Colonic mucosa (tissue), 4 donors: ENCODE measurements at regions not wholly inside any gene's neighbourhood (a gene's known extent, or its start where the extent isn't known, plus 50 kb on each side); places are given as distances from the start of the nearest gene placed in this dataset.

Experiments used
- DNase-seq: peaks from one replicate; pipeline ENCODE4 v3.0.0-alpha.2; 2020
- H3K27ac ChIP-seq: fragments of 200-600 bp; one replicate; pipeline ENCODE4 v1.8.0; 2021
- H3K27me3 ChIP-seq: fragments of 200-600 bp; one replicate; pipeline ENCODE4 v1.8.0; 2021
- H3K36me3 ChIP-seq: fragments of 200-600 bp; one replicate; pipeline ENCODE4 v1.8.0; 2021
- H3K4me1 ChIP-seq: fragments of 200-600 bp; one replicate; pipeline ENCODE4 v1.8.0; 2021; ENCODE audit warnings: mild to moderate bottlenecking
- H3K4me3 ChIP-seq: fragments of 200-600 bp; one replicate; pipeline ENCODE4 v1.8.0; 2021
- H3K9ac ChIP-seq, 2 donors: one replicate each; pipeline ENCODE4 v1.7.0; 2013; ENCODE audit warnings: control low read depth in 2 of 2, low read depth in 2 of 2, low read length in 2 of 2
- H3K9me3 ChIP-seq: fragments of 200-600 bp; one replicate; pipeline ENCODE4 v1.8.0; 2021
- intact Hi-C: fragments of 100-400 bp; cut with DNase I; formaldehyde crosslinking; loops from one replicate; pipeline ENCODE4 v1.14.1; 2022
- TF ChIP-seq, protein P1 (sequence below): fragments of 200-600 bp; IDR thresholded peaks from one replicate; pipeline ENCODE4 v1.8.0; 2022; ENCODE audit warnings: antibody characterized with exemption, mild to moderate bottlenecking
- donor health status: healthy.
- donor health status: DM: no; HTN: no; CAD: no.
- donor health status: DM: no; HTN: no; CAD: no.

DNA sequence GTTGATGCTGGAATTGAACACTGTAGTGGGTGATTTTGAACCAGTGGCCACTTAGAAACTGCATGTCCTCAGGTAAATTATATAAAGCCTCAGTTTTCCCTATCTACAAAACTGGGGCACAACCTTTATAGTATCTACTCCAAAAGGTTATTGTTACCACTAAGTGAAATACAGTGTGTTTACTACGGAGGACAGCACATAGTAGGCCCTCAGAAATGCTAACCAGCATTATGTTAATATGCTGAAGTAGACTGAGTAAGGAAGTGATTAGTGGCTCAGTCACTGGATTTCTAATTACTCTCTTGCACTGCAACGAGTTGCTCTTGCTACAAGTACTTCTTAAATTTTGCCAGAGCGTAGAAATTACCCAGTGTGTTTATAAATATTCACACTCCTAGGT is 139.5 kb downstream of the HAUS1 start:
- Histone ChIP-seq H3K4me3 (no peak overlapping the region), H3K9ac (no peak overlapping the region), H3K36me3 (no peaks in the 10 kb centered on the region), H3K27ac (no peak overlapping the region), H3K9me3 (no peaks in the 10 kb centered on the region), H3K4me1 (no peaks in the 10 kb centered on the region), H3K27me3 (no peaks in the 10 kb centered on the region)
- DNase-seq: no peak
- intact Hi-C loops: loop anchor here (10.0 kb wide), 1 partner anchor 549 kb away; no protein-coding TSS in a partner anchor
- TF ChIP-seq, protein P1, sequence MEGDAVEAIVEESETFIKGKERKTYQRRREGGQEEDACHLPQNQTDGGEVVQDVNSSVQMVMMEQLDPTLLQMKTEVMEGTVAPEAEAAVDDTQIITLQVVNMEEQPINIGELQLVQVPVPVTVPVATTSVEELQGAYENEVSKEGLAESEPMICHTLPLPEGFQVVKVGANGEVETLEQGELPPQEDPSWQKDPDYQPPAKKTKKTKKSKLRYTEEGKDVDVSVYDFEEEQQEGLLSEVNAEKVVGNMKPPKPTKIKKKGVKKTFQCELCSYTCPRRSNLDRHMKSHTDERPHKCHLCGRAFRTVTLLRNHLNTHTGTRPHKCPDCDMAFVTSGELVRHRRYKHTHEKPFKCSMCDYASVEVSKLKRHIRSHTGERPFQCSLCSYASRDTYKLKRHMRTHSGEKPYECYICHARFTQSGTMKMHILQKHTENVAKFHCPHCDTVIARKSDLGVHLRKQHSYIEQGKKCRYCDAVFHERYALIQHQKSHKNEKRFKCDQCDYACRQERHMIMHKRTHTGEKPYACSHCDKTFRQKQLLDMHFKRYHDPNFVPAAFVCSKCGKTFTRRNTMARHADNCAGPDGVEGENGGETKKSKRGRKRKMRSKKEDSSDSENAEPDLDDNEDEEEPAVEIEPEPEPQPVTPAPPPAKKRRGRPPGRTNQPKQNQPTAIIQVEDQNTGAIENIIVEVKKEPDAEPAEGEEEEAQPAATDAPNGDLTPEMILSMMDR: no peak

DNA sequence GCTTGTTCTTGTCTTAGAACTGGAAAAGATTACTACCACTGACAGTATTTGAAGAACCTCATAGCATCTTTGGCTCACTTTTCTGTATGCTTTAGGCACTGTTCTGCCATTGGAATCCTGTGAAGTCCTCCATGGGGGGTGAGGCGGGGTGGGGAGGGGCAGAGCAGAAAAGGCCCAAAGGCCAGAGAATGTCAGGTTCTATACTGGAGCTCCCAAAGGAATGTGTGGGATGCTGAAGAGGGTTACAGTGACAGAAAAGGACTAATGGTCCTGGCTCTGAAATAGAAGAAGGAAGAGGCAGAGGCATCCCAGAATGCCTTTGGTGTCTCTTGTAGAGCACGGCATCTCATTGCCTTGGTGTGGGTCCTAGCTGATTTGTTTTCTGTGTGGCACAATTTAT is 141.9 kb downstream of the HAUS1 start:
- DNase-seq: no peak
- TF ChIP-seq, protein P1: no peak
- Histone ChIP-seq H3K9me3 (no peaks in the 10 kb centered on the region), H3K27me3 (no peaks in the 10 kb centered on the region), H3K36me3 (no peaks in the 10 kb centered on the region), H3K4me1 (peaks cover 8% of the 10 kb centered on the region), H3K9ac (no peak overlapping the region), H3K4me3 (no peak overlapping the region), H3K27ac (no peak overlapping the region)
- intact Hi-C loops: loop anchor here (10.0 kb wide), 1 partner anchor 551 kb away; no protein-coding TSS in a partner anchor

DNA sequence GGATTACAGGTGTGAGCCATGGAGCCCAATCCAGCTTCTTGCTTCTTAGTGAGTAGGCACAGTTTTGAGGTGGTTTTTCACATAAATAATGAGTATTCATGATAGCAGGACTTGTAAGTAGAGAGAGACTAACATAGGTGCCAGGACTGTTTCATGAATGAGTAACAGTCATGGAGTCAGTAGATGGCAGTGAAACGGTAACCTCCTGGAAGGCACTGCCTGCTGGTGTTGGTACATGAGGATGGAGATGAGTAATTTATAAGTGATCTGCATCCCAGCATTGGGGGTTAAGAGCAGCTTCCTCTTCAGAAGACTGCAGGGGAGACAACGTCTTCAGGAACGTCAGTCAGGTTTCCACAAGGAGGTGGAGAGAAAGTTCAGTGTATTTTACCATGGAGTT is 143.8 kb downstream of the HAUS1 start:
- Histone ChIP-seq H3K36me3 (no peaks in the 10 kb centered on the region), H3K4me1 (peaks cover 9% of the 10 kb centered on the region), H3K4me3 (no peak overlapping the region), H3K27ac (no peak overlapping the region), H3K9me3 (no peaks in the 10 kb centered on the region), H3K27me3 (no peaks in the 10 kb centered on the region), H3K9ac (no peak overlapping the region)
- TF ChIP-seq, protein P1: no peak
- intact Hi-C loops: loop anchor here (10.0 kb wide), 1 partner anchor 553 kb away; no protein-coding TSS in a partner anchor
- no peak for DNase-seq

- no peak overlapping the region for H3K4me3 ChIP-seq
- intact Hi-C loops: no loop called here
- H3K27me3 ChIP-seq: no peaks in the 10 kb centered on the region
- no peaks in the 10 kb centered on the region for H3K36me3 ChIP-seq
- H3K27ac ChIP-seq: peak overlapping the region; percentile 86
- peaks cover 9% of the 10 kb centered on the region for H3K4me1 ChIP-seq
- TF ChIP-seq, protein P1: no peak
- no peaks in the 10 kb centered on the region for H3K9me3 ChIP-seq
- H3K9ac ChIP-seq: peak overlapping the region in 1 of 2 donors; percentile 59
- peak; percentile 69 for DNase-seq
Observed at GRCh38 chr18:46250084-46250811, 146.1 kb downstream of the HAUS1 start.

- no peak for DNase-seq
Observed at GRCh38 chr18:46250812-46251173, 146.6 kb downstream of the HAUS1 start.

More at GRCh38 chr18:46250812-46251173, 146.6 kb downstream of the HAUS1 start:
- TF ChIP-seq, protein P1: no peak
- no peak overlapping the region for H3K4me3 ChIP-seq
- H3K4me1 ChIP-seq: peaks cover 9% of the 10 kb centered on the region
- H3K9ac ChIP-seq: peak overlapping the region; percentile 24 to 59
- H3K9me3 ChIP-seq: no peaks in the 10 kb centered on the region
- no peaks in the 10 kb centered on the region for H3K36me3 ChIP-seq
- no peaks in the 10 kb centered on the region for H3K27me3 ChIP-seq
- intact Hi-C loops: no loop called here
- peak overlapping the region; percentile 72 for H3K27ac ChIP-seq
